ENCODE measurements at regions not wholly inside any gene's neighbourhood (a gene's known extent, or its start where the extent isn't known, plus 50 kb on each side); places are given as distances from the start of the nearest gene placed in this dataset.

DNA sequence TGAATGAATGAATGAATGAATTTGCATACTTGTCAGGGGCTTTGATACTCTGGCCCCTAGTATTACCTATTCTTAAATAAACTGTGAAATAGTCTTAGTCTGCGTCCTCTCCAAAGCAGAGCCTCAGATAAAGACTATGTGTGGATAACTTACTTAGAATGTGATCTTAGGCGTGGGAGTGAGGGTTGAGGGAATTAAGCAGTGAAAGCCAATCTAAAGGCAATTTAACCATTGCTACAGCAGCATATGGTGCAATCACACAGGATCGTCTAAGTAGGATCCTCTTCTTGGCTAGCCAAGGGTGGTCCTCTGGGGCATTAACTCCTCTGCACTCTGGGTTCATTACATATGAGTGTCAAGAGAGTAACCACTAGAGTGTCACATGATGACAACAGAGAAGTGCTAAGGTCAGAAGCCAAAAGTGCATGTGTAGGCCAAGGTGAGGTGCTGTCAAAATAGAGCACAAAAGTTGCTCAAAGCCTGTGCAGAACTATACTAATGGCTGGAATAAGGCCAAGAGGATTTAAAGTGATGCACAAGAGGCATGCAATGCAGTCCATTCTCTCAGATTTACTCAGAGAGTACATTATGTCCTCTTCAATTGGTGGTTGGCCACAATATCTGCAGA, 274.4 kb upstream of the SEMA6A start:
- Histone ChIP-seq H3K27me3 (no peaks in the 10 kb centered on the region), H3K27ac (no peak overlapping the region), H3K36me3 (no peaks in the 10 kb centered on the region), H3K4me1 (no peaks in the 10 kb centered on the region), H3K4me3 (no peak overlapping the region), H3K9me3 (no peaks in the 10 kb centered on the region)
- 65 to 85% methylated on average over 3 of the region's 3 CpGs for WGBS, 2 donors
- DNase-seq, result no peak
- no peak for TF ChIP-seq POLR2A (IDR thresholded peaks at IDR 0.05)
- TF ChIP-seq, protein P1, sequence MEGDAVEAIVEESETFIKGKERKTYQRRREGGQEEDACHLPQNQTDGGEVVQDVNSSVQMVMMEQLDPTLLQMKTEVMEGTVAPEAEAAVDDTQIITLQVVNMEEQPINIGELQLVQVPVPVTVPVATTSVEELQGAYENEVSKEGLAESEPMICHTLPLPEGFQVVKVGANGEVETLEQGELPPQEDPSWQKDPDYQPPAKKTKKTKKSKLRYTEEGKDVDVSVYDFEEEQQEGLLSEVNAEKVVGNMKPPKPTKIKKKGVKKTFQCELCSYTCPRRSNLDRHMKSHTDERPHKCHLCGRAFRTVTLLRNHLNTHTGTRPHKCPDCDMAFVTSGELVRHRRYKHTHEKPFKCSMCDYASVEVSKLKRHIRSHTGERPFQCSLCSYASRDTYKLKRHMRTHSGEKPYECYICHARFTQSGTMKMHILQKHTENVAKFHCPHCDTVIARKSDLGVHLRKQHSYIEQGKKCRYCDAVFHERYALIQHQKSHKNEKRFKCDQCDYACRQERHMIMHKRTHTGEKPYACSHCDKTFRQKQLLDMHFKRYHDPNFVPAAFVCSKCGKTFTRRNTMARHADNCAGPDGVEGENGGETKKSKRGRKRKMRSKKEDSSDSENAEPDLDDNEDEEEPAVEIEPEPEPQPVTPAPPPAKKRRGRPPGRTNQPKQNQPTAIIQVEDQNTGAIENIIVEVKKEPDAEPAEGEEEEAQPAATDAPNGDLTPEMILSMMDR (IDR thresholded peaks at IDR 0.05), result no peak
- intact Hi-C loops (cut with DNase I), result no loop called here

DNA sequence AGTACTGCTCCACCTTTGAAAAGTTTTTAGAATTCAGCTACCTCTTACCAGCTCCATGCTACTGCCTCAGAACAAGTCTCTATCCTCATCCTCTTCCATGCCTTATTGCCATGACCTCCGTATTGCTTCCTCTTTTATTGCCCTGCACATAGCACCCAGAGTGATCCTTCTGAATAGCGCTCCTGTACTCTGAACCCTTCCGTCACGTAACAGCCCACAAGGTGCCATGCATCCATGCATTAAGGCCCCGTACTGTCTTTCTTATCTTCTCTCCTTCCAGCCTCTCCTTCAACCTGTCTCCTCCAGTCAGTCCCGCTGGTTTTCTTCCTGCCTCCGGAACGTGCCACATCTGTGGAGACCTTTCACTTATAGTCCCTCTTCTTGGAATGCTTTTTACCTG, 273.3 kb upstream of the SEMA6A start:
- H3K9me3 ChIP-seq, result no peaks in the 10 kb centered on the region
- H3K4me1 ChIP-seq, result no peaks in the 10 kb centered on the region
- H3K36me3 ChIP-seq, result no peaks in the 10 kb centered on the region
- no peak for DNase-seq
- no peak overlapping the region for H3K27ac ChIP-seq
- intact Hi-C loops (cut with DNase I), result no loop called here
- no peaks in the 10 kb centered on the region for H3K27me3 ChIP-seq
- WGBS, 2 donors, result 87 to 90% methylated on average over 8 of the region's 8 CpGs
- H3K4me3 ChIP-seq, result no peak overlapping the region
- no peak for TF ChIP-seq POLR2A (IDR thresholded peaks at IDR 0.05)
- TF ChIP-seq, protein P1 (IDR thresholded peaks at IDR 0.05), result no peak

DNA sequence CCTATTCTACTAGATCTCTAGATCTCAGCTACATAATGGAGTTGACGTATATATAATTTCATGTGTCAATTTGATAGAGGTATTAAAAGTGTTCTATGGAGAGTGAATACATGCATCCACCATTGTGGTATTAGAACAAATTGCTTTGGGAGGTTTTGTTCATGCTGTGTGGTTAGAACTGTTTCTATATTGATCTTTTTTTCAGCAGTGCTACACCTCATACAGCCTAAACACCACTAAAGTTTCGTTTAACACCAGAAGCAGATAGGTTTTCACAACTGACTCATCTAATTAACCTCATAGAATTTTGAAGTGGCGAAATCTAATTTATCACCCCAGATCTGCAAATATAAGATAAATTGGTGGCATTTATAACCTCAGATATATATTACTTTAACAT, 269.4 kb upstream of the SEMA6A start:
- no peak overlapping the region for H3K4me3 ChIP-seq
- H3K27me3 ChIP-seq, result no peaks in the 10 kb centered on the region
- H3K9me3 ChIP-seq, result no peaks in the 10 kb centered on the region
- TF ChIP-seq POLR2A (IDR thresholded peaks at IDR 0.05), result no peak
- TF ChIP-seq, protein P1 (IDR thresholded peaks at IDR 0.05), result no peak
- 90 to 95% methylated on average over 3 of the region's 3 CpGs for WGBS, 2 donors
- intact Hi-C loops (cut with DNase I), result no loop called here
- H3K4me1 ChIP-seq, result no peaks in the 10 kb centered on the region
- H3K36me3 ChIP-seq, result no peaks in the 10 kb centered on the region
- H3K27ac ChIP-seq, result no peak overlapping the region
- no peak for DNase-seq

GRCh38 chr5:116842514-116842961, 267.9 kb upstream of the SEMA6A start:
- TF ChIP-seq POLR2A (IDR thresholded peaks at IDR 0.05), result no peak
- TF ChIP-seq, protein P1 (IDR thresholded peaks at IDR 0.05), result no peak
- Histone ChIP-seq H3K36me3 (no peaks in the 10 kb centered on the region), H3K27me3 (no peaks in the 10 kb centered on the region), H3K4me3 (no peak overlapping the region), H3K27ac (no peak overlapping the region), H3K4me1 (peaks cover 0 to 8% (median 4%) of the 10 kb centered on the region in 3 donors), H3K9me3 (no peaks in the 10 kb centered on the region)
- no peak for DNase-seq
- WGBS, 2 donors, result 57 to 60% methylated on average over 4 of the region's 4 CpGs
- intact Hi-C loops (cut with DNase I), result no loop called here

GRCh38 chr5:116841734-116842133, 267.1 kb upstream of the SEMA6A start:
- TF ChIP-seq POLR2A (IDR thresholded peaks at IDR 0.05), result no peak
- TF ChIP-seq, protein P1 (IDR thresholded peaks at IDR 0.05), result no peak
- Histone ChIP-seq H3K27ac (no peak overlapping the region), H3K9me3 (no peaks in the 10 kb centered on the region), H3K4me1 (peaks cover 0 to 13% (median 4%) of the 10 kb centered on the region in 3 donors), H3K36me3 (no peaks in the 10 kb centered on the region), H3K4me3 (no peak overlapping the region), H3K27me3 (no peaks in the 10 kb centered on the region)
- WGBS, 2 donors, result 92 to 93% methylated on average over 11 of the region's 11 CpGs
- intact Hi-C loops (cut with DNase I), result no loop called here
- no peak for DNase-seq
